ENCODE measurements at regions not wholly inside any gene's neighbourhood (a gene's known extent, or its start where the extent isn't known, plus 50 kb on each side); places are given as distances from the start of the nearest gene placed in this dataset.
A peak's percentile ranks its signal among the peaks of the same experiment; 100 is the strongest.

- no peak for DNase-seq (ENCODE audit: low spot score)
- Histone ChIP-seq H3K27me3 (ENCODE audit: control insufficient read depth in 3 of 3, insufficient read depth in 3 of 3, low read depth in 1 of 3, low read length in 3 of 3) (no peaks in the 10 kb centered on the region), H3K27ac (replicated peaks; ENCODE audit: low read length) (no peak overlapping the region), H2AFZ (ENCODE audit: low read length) (peak overlapping the region; percentile 77), H3K4ac (ENCODE audit: low read length) (no peak overlapping the region), H3K79me1 (ENCODE audit: low read depth, low read length) (no peaks in the 10 kb centered on the region), H4K91ac (ENCODE audit: low read depth, low read length, poor library complexity) (no peak overlapping the region), H3K23ac (ENCODE audit: low read depth, low read length, poor library complexity) (no peak overlapping the region), H3K4me2 (ENCODE audit: insufficient read depth, low read length, poor library complexity, severe bottlenecking) (no peak overlapping the region), H3K4me1 (ENCODE audit: control insufficient read depth in 2 of 2, insufficient read depth in 1 of 2, low read depth in 1 of 2, low read length in 2 of 2) (peaks cover 27 to 32% of the 10 kb centered on the region in 2 donors), H3K18ac (ENCODE audit: low read length) (peak overlapping the region; percentile 39), H2BK120ac (ENCODE audit: low read depth, low read length) (no peak overlapping the region), H3K36me3 (replicated peaks in 1 of 2; ENCODE audit: control insufficient read depth in 2 of 2, insufficient read depth in 2 of 2, low read length in 2 of 2) (no peaks in the 10 kb centered on the region), H3K9me3 (replicated peaks in 1 of 2; ENCODE audit: control insufficient read depth in 2 of 2, insufficient read depth in 1 of 2, low read depth in 1 of 2, low read length in 2 of 2) (peaks cover 0 to 2% of the 10 kb centered on the region in 2 donors), H2BK5ac (ENCODE audit: low read length) (no peak overlapping the region), H3K9ac (ENCODE audit: low read depth, low read length, poor library complexity) (no peak overlapping the region), H2BK12ac (ENCODE audit: low read length) (no peak overlapping the region), H3K4me3 (ENCODE audit: low read length in 2 of 2) (no peak overlapping the region), H3K14ac (ENCODE audit: low read length) (no peak overlapping the region), H2BK15ac (ENCODE audit: low read length) (no peak overlapping the region), H4K8ac (ENCODE audit: low read depth, low read length) (no peak overlapping the region), H2AK5ac (ENCODE audit: low read depth, low read length) (no peak overlapping the region)
- WGBS, 2 donors (ENCODE audit: extremely low coverage in 2 of 2, insufficient read length in 2 of 2, insufficient replicate concordance in 1 of 2): no CpG with 5 or more reads among the region's 11 CpGs
Measured at GRCh38 chr2:43139996-43140621, 86.3 kb downstream of the ZFP36L2 start.

GRCh38 chr2:43139501-43139900 is 86.9 kb downstream of the ZFP36L2 start:
- no peak overlapping the region for H3K4me2 ChIP-seq (ENCODE audit: insufficient read depth, low read length, poor library complexity, severe bottlenecking)
- DNase-seq (ENCODE audit: low spot score): no peak
- H2BK120ac ChIP-seq (ENCODE audit: low read depth, low read length): no peak overlapping the region
- H2AK5ac ChIP-seq (ENCODE audit: low read depth, low read length): no peak overlapping the region
- peaks cover 27 to 32% of the 10 kb centered on the region in 2 donors for H3K4me1 ChIP-seq (ENCODE audit: control insufficient read depth in 2 of 2, insufficient read depth in 1 of 2, low read depth in 1 of 2, low read length in 2 of 2)
- no peak overlapping the region for H3K4ac ChIP-seq (ENCODE audit: low read length)
- H4K8ac ChIP-seq (ENCODE audit: low read depth, low read length): no peak overlapping the region
- WGBS, 2 donors (ENCODE audit: extremely low coverage in 2 of 2, insufficient read length in 2 of 2, insufficient replicate concordance in 1 of 2): no CpG with 5 or more reads among the region's 4 CpGs
- H2BK12ac ChIP-seq (ENCODE audit: low read length): no peak overlapping the region
- no peak overlapping the region for H3K9ac ChIP-seq (ENCODE audit: low read depth, low read length, poor library complexity)
- H3K14ac ChIP-seq (ENCODE audit: low read length): no peak overlapping the region
- H2BK5ac ChIP-seq (ENCODE audit: low read length): no peak overlapping the region
- H3K27me3 ChIP-seq (ENCODE audit: control insufficient read depth in 3 of 3, insufficient read depth in 3 of 3, low read depth in 1 of 3, low read length in 3 of 3): no peaks in the 10 kb centered on the region
- no peak overlapping the region for H4K91ac ChIP-seq (ENCODE audit: low read depth, low read length, poor library complexity)
- H3K23ac ChIP-seq (ENCODE audit: low read depth, low read length, poor library complexity): no peak overlapping the region
- H3K9me3 ChIP-seq (replicated peaks in 1 of 2; ENCODE audit: control insufficient read depth in 2 of 2, insufficient read depth in 1 of 2, low read depth in 1 of 2, low read length in 2 of 2): peaks cover 0 to 2% of the 10 kb centered on the region in 2 donors
- H3K27ac ChIP-seq (replicated peaks; ENCODE audit: low read length): no peak overlapping the region
- peak overlapping the region; percentile 9 for H3K18ac ChIP-seq (ENCODE audit: low read length)
- H2AFZ ChIP-seq (ENCODE audit: low read length): no peak overlapping the region
- H3K36me3 ChIP-seq (replicated peaks in 1 of 2; ENCODE audit: control insufficient read depth in 2 of 2, insufficient read depth in 2 of 2, low read length in 2 of 2): no peaks in the 10 kb centered on the region
- no peaks in the 10 kb centered on the region for H3K79me1 ChIP-seq (ENCODE audit: low read depth, low read length)
- H2BK15ac ChIP-seq (ENCODE audit: low read length): no peak overlapping the region
- H3K4me3 ChIP-seq (ENCODE audit: low read length in 2 of 2): no peak overlapping the region

GRCh38 chr2:43138441-43138840 is 88.0 kb downstream of the ZFP36L2 start:
- Histone ChIP-seq H3K9me3 (replicated peaks in 1 of 2; ENCODE audit: control insufficient read depth in 2 of 2, insufficient read depth in 1 of 2, low read depth in 1 of 2, low read length in 2 of 2) (peaks cover 0 to 2% of the 10 kb centered on the region in 2 donors), H2BK12ac (ENCODE audit: low read length) (no peak overlapping the region), H2AK5ac (ENCODE audit: low read depth, low read length) (no peak overlapping the region), H3K36me3 (replicated peaks in 1 of 2; ENCODE audit: control insufficient read depth in 2 of 2, insufficient read depth in 2 of 2, low read length in 2 of 2) (no peaks in the 10 kb centered on the region), H2AFZ (ENCODE audit: low read length) (no peak overlapping the region), H3K23ac (ENCODE audit: low read depth, low read length, poor library complexity) (no peak overlapping the region), H2BK5ac (ENCODE audit: low read length) (no peak overlapping the region), H2BK120ac (ENCODE audit: low read depth, low read length) (no peak overlapping the region), H3K4me1 (ENCODE audit: control insufficient read depth in 2 of 2, insufficient read depth in 1 of 2, low read depth in 1 of 2, low read length in 2 of 2) (peaks cover 27 to 32% of the 10 kb centered on the region in 2 donors), H2BK15ac (ENCODE audit: low read length) (no peak overlapping the region), H4K91ac (ENCODE audit: low read depth, low read length, poor library complexity) (no peak overlapping the region), H3K18ac (ENCODE audit: low read length) (no peak overlapping the region), H3K4ac (ENCODE audit: low read length) (no peak overlapping the region), H3K27me3 (ENCODE audit: control insufficient read depth in 3 of 3, insufficient read depth in 3 of 3, low read depth in 1 of 3, low read length in 3 of 3) (no peaks in the 10 kb centered on the region), H3K14ac (ENCODE audit: low read length) (no peak overlapping the region), H3K9ac (ENCODE audit: low read depth, low read length, poor library complexity) (no peak overlapping the region), H3K27ac (replicated peaks; ENCODE audit: low read length) (no peak overlapping the region), H3K79me1 (ENCODE audit: low read depth, low read length) (no peaks in the 10 kb centered on the region), H4K8ac (ENCODE audit: low read depth, low read length) (no peak overlapping the region), H3K4me2 (ENCODE audit: insufficient read depth, low read length, poor library complexity, severe bottlenecking) (no peak overlapping the region), H3K4me3 (ENCODE audit: low read length in 2 of 2) (no peak overlapping the region)
- DNase-seq (ENCODE audit: low spot score): no peak
- no CpG with 5 or more reads among the region's 3 CpGs for WGBS, 2 donors (ENCODE audit: extremely low coverage in 2 of 2, insufficient read length in 2 of 2, insufficient replicate concordance in 1 of 2)

- H3K23ac ChIP-seq (ENCODE audit: low read depth, low read length, poor library complexity): no peak overlapping the region
- no peaks in the 10 kb centered on the region for H3K27me3 ChIP-seq (ENCODE audit: control insufficient read depth in 3 of 3, insufficient read depth in 3 of 3, low read depth in 1 of 3, low read length in 3 of 3)
- H4K91ac ChIP-seq (ENCODE audit: low read depth, low read length, poor library complexity): no peak overlapping the region
- peak overlapping the region; percentile 84 for H2AFZ ChIP-seq (ENCODE audit: low read length)
- no peak overlapping the region for H3K14ac ChIP-seq (ENCODE audit: low read length)
- no peak overlapping the region for H2BK5ac ChIP-seq (ENCODE audit: low read length)
- no peak overlapping the region for H3K4ac ChIP-seq (ENCODE audit: low read length)
- DNase-seq (ENCODE audit: low spot score): no peak
- H3K4me3 ChIP-seq (ENCODE audit: low read length in 2 of 2): peak overlapping the region in 1 of 2 donors; percentile 13
- no peak overlapping the region for H2BK120ac ChIP-seq (ENCODE audit: low read depth, low read length)
- H3K27ac ChIP-seq (replicated peaks; ENCODE audit: low read length): no peak overlapping the region
- no CpG with 5 or more reads among the region's 10 CpGs for WGBS, 2 donors (ENCODE audit: extremely low coverage in 2 of 2, insufficient read length in 2 of 2, insufficient replicate concordance in 1 of 2)
- H3K36me3 ChIP-seq (replicated peaks in 1 of 2; ENCODE audit: control insufficient read depth in 2 of 2, insufficient read depth in 2 of 2, low read length in 2 of 2): no peaks in the 10 kb centered on the region
- H2AK5ac ChIP-seq (ENCODE audit: low read depth, low read length): no peak overlapping the region
- H4K8ac ChIP-seq (ENCODE audit: low read depth, low read length): no peak overlapping the region
- H2BK12ac ChIP-seq (ENCODE audit: low read length): no peak overlapping the region
- no peaks in the 10 kb centered on the region for H3K9me3 ChIP-seq (replicated peaks in 1 of 2; ENCODE audit: control insufficient read depth in 2 of 2, insufficient read depth in 1 of 2, low read depth in 1 of 2, low read length in 2 of 2)
- no peak overlapping the region for H3K18ac ChIP-seq (ENCODE audit: low read length)
- H3K4me2 ChIP-seq (ENCODE audit: insufficient read depth, low read length, poor library complexity, severe bottlenecking): no peak overlapping the region
- no peak overlapping the region for H3K9ac ChIP-seq (ENCODE audit: low read depth, low read length, poor library complexity)
- H3K4me1 ChIP-seq (ENCODE audit: control insufficient read depth in 2 of 2, insufficient read depth in 1 of 2, low read depth in 1 of 2, low read length in 2 of 2): peaks cover 27 to 32% of the 10 kb centered on the region in 2 donors
- no peaks in the 10 kb centered on the region for H3K79me1 ChIP-seq (ENCODE audit: low read depth, low read length)
- peak overlapping the region; percentile 24 for H2BK15ac ChIP-seq (ENCODE audit: low read length)
Measured at GRCh38 chr2:43136876-43137275, 89.5 kb downstream of the ZFP36L2 start.

Measured in neuronal stem cell (in vitro differentiated cells).